GM10266 (cell line): ENCODE measurements at regions not wholly inside any gene's neighbourhood (a gene's known extent, or its start where the extent isn't known, plus 50 kb on each side); places are given as distances from the start of the nearest gene placed in this dataset.
"Not testable (repeated sequence)": the region's sequence is repeated elsewhere in the genome, so short reads cannot be mapped to it uniquely, and the experiment has no call there.

Source experiments
- DNase-seq: peaks from one replicate; pipeline ENCODE4 v3.0.0; 2012; ENCODE audit errors: extremely low spot score
- TF ChIP-seq, protein P1 (sequence below): IDR thresholded peaks from 2 replicates; pipeline ENCODE4 v1.5.1; 2012; ENCODE audit warnings: mild to moderate bottlenecking, low read depth; ENCODE audit not compliant: control insufficient read depth, insufficient read depth; ENCODE audit errors: missing control alignments

DNA sequence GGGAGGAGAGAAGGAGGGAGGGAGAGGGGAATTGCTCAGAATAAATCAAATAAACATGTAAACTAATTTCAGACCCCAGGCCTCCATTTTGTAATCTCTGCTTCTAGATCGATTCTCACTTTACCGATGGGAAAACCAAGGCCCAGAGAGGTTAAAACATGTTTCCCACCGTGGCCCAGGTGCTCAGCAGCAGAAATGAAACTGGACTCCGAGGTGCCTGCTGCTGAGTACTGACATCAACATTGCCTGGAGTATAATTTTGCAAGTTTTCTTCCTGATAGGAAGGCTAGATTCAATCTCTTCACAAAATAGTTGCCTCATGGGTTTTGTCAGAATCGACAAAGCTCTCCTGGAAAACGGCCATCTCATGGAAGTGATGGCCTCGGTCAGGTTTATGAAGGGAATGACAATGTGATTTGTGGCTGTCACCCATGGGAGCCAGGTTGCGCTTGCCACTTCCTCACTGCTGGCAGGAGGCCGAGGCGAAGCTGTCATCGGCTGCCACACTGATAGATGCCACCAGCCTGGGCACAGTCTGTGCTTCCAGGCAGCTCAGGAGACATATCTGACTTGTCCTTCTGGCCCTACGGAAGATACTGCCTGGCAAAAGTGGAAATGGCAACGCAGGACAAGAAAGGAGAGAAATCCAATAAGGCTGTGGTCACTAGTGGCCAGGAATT lies 133.1 kb upstream of the LRRN1 start:
- TF ChIP-seq, protein P1, sequence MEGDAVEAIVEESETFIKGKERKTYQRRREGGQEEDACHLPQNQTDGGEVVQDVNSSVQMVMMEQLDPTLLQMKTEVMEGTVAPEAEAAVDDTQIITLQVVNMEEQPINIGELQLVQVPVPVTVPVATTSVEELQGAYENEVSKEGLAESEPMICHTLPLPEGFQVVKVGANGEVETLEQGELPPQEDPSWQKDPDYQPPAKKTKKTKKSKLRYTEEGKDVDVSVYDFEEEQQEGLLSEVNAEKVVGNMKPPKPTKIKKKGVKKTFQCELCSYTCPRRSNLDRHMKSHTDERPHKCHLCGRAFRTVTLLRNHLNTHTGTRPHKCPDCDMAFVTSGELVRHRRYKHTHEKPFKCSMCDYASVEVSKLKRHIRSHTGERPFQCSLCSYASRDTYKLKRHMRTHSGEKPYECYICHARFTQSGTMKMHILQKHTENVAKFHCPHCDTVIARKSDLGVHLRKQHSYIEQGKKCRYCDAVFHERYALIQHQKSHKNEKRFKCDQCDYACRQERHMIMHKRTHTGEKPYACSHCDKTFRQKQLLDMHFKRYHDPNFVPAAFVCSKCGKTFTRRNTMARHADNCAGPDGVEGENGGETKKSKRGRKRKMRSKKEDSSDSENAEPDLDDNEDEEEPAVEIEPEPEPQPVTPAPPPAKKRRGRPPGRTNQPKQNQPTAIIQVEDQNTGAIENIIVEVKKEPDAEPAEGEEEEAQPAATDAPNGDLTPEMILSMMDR = no peak
- peak; percentile 10 for DNase-seq

DNA sequence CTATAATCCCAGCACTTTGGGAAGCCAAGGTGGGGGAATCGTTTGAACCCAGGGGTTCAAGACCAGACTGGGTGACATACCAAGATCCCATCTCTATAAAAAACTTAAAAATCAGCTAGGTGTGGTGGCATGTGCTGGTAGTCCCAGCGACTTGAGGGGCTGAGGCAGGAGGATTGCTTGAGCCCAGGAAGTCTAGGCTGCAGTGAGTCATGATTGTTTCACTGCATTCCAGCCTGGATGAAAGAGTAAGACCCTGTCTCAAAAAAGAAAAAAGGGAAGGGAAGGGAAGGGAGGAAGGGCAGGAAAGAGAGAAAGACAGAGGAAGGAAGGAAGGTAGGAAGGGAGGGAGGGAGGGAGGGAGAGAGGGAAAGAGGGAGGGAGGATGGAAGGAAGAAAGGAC lies 133.7 kb upstream of the LRRN1 start:
- DNase-seq = no peak
- TF ChIP-seq, protein P1 = no peak

DNA sequence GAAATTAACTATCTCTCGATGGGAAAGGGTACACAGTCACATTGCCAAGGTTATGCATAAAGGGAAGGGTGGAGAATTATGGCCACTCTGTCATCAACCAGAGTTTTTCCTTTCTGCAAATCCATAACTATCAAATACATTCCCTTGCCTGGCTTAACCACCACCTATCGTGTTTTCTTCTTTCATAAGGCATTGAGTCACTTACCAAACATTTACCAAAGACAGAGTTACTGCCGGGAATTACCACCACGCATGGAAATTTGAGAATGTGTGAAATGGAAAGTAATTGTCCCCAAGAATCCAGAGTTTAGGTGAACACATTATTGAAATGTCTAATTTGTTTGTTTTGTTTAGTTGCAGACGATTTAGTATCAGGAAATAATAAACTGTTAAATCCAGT lies 134.3 kb upstream of the LRRN1 start:
- DNase-seq = no peak
- TF ChIP-seq, protein P1 = no peak

DNA sequence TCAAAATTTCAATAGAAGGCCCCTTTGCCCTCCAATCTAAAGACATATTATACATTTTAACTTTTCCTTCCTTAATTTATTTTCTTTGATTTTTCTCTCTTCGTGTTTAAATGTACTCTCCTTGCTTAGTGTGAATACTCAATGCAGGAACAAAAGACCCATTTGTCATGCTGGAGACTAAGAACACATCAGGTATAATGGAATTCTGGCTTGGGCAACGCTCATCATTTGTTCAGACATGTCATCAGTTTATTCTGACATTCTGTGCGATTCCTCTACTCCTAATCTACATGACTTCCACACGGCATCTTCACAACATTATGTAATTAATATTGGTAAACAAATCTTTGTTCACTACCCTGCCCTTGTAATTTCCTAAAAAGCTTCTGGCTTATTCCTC lies 136.6 kb upstream of the LRRN1 start:
- DNase-seq = no peak
- TF ChIP-seq, protein P1 = no peak

DNA sequence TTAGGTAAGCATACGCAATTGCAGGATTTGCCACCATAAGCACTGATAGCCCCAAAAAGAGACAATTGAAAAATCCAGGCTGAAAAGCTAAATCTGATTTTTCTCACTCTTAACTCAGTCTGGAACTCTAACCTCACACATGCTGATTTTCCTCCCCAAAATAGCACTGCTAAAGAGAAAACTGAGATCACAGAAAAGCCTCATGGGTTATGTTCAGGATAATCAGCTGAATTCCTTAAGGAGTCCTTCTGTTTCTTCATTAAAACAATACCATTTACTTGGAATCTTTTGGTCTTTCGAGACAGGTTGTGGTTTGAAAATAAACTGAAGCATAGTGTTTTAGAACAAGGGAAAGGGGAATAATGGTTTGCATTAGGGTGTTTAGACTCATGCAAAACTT lies 144.3 kb upstream of the LRRN1 start:
- DNase-seq = no peak
- TF ChIP-seq, protein P1 = no peak

DNA sequence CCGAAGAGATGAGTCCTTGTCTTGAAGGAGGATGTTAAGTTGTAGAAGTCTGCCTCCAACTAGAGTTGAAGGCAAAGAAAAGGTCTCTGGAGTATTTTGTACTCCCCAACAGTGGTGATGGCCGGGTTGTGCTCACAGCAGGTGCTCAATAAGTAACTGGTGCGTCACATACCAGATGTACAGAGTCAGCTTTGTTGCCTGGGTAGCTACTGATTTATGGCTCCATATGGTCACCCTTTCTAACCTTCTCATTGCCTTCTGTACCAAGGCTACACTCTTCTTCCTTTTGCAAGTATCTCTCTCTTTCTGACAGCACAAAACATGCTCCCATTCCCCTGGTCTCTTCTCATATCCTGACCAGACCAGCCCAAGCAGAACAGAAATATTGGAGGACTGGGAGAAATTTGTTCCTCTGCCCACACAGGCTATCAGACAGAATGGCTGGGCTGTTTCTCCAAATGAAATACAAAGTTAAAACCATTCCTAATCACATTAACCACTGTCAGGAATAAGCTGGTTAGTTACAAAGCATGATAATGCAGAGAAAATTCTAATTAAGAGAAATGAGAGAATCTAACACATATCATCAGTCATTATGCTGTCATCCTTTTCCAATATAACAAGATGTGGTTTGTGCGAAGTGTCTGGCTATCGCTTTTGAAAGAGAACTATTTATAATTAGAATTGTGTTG lies 150.1 kb upstream of the LRRN1 start:
- TF ChIP-seq, protein P1 = no peak
- no peak for DNase-seq

DNA sequence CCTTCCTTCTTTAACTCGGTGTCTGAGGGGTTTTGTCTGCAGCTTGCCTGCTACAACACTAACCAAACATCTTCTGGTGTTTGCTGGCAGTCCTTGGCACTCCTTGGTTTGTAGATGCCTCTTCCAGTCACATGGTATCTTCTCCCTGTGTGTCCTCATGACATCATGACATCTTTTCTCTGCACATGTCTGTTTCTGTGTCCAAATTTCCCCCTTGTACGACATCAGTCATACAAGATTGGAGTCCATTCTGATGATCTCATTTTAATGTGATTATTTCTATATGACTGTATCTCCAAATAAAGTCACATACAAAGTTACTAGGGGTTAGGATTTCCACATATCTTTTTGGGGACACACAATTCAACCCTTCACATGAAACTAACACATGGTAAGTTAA lies 152.3 kb upstream of the LRRN1 start:
- TF ChIP-seq, protein P1 = no peak
- no peak for DNase-seq

DNA sequence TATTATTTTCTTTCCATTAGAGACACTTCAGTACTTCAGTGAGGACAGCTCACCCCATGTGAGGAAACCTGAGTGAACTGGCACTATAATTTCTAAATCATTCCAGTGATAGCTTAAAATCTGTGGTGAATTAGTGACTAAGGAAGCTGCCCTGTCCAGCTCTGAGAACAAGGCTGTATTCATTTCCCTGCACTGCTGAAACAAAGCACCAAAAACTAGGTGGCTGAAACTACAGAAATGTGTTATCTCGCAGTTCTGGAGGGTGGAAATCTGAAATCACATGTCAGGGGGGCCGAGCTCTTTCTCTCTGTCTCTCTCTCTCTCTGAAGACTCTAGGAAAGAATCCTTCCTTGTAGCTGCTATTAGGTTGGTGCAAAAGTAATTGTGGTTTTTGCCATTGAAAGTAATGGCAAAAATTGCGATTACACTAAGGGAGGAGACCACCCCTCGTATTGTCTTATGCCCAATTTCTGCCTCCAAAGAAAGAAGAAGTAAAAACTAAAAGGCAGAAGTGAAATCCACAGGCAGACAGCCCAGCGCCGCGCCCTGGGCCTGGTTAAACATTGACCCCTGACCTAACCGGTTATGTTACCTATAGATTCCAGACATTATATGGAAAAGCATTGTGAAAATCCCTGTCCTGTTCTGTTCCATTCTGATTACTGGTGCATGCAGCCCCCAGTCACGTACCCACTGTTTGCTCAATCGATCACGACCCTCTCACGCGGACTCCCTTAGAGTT lies 153.0 kb upstream of the LRRN1 start:
- not testable (repeated sequence) for DNase-seq
